NCI-H2196 treated with DMSO at 0.1 percent for 48 hours (cell line): ENCODE measurements at regions not wholly inside any gene's neighbourhood (a gene's known extent, or its start where the extent isn't known, plus 50 kb on each side); places are given as distances from the start of the nearest gene placed in this dataset.

Experiments used
- DNase-seq: peaks from one replicate; lab custom pipeline; 2025; ENCODE audit not compliant: unreplicated experiment; lab: John Stamatoyannopoulos, UW

- DNase-seq, result no peak
Measured at GRCh38 chr2:120473522-120474271, 127.8 kb downstream of the INHBB start.

- no peak for DNase-seq
Measured at GRCh38 chr2:120474486-120474885, 128.6 kb downstream of the INHBB start.

DNA sequence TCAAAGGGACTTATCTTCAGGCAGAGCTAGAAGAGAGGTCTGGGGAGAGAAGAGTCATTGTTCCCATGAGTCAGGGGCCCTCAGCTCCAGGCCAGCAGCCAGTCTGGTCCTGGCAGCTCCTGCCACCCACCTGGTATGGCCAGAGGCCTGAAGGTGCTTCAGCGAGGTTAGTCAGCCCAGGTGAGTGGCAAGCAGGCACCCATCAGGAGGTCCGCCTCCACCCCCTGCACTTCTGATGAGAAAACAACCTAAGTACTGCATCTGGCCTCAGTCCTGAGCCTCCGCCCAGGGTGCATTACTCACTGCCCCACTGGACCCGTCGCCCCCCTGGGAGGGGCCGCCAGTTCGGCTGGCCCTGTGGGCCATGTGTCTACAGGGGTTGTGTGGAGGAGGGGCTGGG is 130.2 kb downstream of the INHBB start:
- DNase-seq, result no peak

DNA sequence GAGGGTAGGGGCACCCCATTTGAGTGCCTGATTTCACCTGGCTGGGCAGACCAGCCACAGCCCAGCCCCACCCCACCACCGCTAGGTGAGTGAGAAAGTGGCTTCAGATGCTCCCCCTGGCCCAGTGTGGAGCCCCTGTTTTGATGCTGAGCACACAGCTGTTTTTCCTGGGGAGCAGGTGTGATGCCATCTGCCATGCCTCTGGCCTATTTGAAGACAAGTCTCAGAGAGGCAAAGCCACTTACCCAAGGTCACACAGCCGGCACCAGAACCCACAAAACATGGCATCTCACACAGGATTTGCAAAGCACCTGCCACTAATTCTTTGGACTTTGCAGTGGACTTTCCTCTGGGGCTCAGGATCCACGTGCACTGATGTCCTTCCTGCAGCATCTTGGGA is 131.3 kb downstream of the INHBB start:
- DNase-seq, result no peak

DNA sequence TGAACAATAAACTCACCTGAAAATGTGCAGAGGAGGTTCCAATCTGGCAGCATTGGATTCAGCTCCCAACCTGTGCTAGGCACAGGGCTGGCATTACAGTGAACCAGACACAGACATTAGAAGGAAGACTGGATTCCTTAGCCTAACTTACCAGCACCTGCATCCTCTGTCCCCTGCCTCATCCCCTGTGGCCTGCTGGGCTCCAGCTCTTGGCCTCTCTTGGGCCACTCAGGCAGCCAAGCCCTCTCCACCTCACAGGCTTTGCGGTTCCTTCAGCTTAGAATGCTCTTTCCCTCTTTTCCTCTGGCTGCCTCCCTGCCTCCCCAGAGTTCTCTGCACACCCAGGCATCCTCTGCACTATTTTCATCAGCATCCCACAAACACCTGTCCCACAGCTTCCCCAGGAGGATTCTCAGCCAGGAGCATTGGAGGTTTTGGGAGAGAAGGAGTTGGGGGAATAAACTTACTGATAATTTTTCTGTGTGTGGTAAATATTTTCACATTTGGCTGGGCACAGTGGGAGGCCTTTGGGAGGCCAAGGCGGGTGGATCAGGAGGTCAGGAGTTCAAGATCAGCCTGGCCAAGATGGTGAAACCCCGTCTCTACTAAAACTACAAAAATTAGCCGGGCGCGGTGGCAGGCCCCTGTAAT is 132.0 kb downstream of the INHBB start:
- DNase-seq, result no peak

DNA sequence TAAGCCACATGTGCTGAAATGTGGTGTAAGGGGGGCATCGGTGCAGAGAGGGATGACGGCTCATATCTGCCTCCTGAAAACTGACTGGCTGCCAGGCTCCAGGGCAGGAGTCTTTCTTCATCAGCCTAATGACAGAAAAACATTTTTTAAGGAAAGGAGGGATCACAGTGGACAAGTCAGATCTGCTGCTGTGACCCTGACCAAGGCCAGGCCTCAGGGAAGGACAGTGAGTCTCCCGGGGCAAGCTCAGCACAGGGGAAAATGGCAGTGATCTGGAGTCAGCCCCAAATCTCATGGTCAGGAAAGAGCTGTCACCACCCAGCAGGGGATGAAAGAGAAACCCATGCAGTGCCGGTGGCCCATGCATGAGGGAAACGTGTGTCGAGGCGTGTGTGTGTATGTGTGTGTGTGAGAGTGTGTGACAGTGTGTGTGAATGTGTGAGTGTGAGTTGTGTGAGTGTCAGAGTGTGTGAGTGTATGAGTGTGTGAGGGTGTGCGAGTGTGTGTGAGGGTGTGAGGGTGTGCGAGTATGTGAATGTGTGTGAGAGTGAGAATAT is 134.5 kb downstream of the INHBB start:
- DNase-seq, result no peak

- no peak for DNase-seq
Measured at GRCh38 chr2:120480903-120481445, 135.0 kb downstream of the INHBB start.

- no peak for DNase-seq
Measured at GRCh38 chr2:120481446-120482194, 135.7 kb downstream of the INHBB start.

- DNase-seq, result no peak
Measured at GRCh38 chr2:120482334-120482733, 136.4 kb downstream of the INHBB start.

- no peak for DNase-seq
Measured at GRCh38 chr2:120483355-120483754, 137.4 kb downstream of the INHBB start.

DNA sequence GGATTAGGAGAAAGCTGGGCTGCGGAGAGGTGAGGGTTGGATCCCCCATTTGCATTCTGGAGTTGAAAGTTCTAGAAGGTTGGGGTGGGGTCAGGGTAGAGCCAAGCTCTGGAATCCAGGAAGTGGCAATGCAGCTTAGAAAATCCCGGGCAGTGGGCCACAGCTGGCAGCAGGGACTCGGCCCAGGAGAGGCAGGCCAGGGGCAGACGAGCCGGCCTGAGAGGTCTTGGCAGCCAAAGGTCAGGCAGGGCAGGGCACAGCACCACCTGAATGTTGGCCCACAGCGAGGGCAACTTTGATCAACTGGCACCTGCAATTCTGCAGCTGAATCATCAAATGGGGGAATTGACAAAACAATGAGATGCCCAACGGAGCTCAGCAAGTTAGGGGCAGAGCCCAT is 139.2 kb downstream of the INHBB start:
- no peak for DNase-seq

- DNase-seq, result no peak
Measured at GRCh38 chr2:120486441-120486840, 140.5 kb downstream of the INHBB start.

DNA sequence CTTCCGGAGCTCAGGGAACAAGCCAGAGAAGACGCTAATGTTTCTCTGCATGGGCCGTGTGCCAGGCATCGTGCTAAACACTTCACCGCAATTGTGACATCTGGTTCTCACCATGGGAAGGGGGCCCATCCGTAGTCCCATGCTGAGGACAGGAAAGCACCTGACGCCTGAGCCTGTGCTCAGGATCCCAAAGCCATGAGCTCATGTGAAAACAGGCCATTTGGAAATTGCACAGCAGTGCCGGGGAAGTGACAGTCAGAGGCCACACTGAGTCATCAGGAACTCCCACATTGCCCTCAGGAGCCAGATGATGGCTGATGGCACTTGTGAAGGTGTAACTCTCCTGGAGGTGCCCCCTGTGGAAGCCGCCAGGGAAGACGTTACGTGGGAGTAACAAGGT is 141.0 kb downstream of the INHBB start:
- DNase-seq, result no peak

GRCh38 chr2:120488531-120488930 is 142.6 kb downstream of the INHBB start:
- DNase-seq, result no peak

DNA sequence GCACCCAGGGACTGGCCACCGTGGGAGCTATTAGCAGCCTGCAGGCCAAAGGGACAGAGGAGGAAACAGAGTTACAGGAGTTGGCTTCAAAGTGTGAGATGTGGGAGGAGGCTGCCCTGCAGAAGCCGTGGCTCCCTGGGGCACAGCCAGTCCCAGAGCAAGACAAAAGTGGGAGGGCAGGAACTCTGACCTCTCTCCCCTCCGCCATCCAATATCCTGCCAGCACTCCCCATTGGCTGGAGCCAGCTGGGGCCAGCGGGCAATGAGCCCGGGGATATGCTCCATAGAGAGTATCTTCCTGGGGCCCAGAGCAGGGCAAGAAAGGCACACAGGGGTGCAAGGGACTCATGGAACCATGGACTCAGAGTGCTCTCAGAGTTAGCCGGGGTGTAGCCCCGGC is 143.1 kb downstream of the INHBB start:
- no peak for DNase-seq

DNA sequence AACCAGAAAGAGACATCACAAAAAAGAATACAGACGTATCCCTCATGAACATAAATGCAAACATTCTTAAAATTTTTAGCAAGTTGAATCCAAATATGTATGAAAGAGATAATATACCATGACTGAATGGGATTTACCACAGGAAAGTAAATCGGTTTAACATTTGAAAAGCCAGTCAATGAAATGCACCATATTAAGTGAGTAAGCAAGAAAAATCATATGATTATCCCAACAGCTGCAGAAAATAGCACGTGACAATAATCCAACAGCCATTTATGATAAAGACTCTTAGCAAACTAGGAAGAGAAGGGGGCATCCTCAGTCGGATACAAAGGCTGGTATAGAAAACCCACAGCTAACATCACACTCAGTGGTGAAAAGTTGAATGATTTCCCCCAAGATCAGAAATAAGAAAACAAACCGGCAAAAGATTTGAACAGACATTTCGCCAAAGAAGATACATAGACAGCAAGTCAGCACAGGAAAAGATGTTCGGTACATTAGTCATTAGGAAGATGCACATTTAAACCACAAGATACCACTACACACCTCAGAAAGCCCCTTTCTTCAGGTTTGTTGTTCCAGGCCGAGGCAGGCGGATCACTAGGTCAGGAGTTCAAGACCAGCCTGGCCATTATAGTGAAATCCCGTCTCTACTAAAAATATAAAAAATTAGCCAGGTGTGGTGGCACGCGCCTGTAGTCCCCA is 144.3 kb downstream of the INHBB start:
- no peak for DNase-seq

DNA sequence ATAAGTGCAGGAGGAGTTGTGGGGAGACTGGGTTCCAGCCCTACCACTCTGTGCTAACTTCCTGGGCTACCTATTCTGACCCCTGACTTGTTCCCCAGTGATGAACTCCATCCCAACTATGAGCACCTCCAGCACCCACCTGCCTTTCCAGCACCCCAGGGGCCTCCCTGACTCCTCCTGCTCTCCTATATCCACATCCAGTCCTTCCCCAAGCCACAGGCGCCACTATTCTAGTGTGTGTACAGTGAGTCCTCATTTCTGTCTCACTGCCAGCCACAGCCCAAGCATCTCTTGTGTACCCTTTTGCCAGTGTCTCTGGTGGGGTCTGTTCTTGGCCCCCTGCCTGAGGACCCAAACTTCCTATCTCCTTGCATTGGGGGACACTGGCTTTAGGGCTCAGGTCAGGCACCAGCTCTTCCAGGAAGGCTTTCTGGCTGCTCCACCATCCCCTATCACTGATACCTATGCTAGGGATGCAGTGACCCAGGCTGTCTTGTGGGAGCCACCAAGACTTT is 145.2 kb downstream of the INHBB start:
- no peak for DNase-seq

GRCh38 chr2:120493231-120493630 is 147.3 kb downstream of the INHBB start:
- DNase-seq, result no peak

DNA sequence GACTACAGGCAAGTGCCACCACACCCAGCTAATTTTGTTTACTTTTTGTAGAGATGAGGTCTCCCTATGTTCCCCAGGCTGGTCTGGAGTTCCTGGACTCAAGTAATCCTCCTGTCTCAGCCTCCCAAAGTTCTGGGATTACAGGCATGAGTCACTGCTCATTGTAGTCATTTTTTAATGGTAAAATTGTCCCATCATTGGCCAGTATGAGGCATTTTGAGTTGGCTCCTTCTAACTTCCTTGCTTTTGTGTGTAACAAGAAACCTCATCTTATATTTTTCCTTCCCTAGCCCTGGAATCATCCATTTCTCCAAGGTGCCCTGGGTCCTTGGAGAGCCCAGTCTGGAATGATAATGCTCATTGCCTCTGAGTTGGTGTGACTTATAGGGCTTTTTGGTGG is 148.5 kb downstream of the INHBB start:
- no peak for DNase-seq

DNA sequence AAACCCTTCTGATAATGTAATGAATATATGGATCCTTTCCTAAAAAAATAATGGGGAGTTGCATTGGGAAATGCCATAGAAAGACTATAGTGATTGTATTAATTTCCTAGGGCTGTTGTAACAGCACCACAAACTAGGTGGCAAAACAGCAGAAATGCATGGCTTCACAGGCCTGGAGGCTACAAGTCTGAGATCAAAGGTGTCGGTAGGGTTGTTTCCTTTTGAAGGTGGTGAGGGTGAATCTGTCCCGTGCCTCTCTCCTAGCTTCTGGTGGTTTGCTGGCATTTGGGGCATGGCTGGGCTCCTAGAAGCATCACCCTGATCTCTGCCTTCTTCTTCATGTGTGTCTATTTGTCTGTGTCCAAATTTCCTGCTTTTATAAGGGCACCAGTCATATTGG is 149.7 kb downstream of the INHBB start:
- no peak for DNase-seq

DNA sequence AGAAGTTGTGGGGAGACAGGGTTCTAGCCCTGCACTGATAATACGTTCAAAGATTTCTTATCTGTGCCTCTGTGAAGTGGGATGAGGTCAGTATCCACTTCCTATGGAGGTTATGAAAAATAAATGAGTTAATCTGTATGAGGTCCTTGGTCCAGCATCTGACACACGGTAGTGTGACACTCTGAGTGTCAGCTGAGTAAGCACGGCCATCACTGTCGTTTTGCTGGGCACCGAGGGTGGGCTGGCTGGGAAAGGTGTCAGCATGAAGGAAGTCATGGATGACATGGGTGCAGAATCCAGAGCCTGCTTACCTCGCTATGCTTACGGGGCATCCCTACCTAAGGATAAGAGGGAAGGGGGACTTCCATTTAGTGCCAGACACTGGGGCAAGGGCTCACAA is 150.3 kb downstream of the INHBB start:
- DNase-seq, result no peak
